Liver (tissue), 7 donors: ENCODE measurements at regions not wholly inside any gene's neighbourhood (a gene's known extent, or its start where the extent isn't known, plus 50 kb on each side); places are given as distances from the start of the nearest gene placed in this dataset.

Experiments
- DNase-seq: peaks from one replicate; pipeline ENCODE4 v3.0.0-alpha.2; 2017; ENCODE audit warnings: low spot score
- H3K27ac ChIP-seq, 2 donors: one replicate each; pipeline ENCODE4 v1.7.0; 2013; ENCODE audit warnings: inconsistent platforms in 2 of 2, low read length in 2 of 2, control low read depth in 1 of 2, low read depth in 1 of 2, mild to moderate bottlenecking in 1 of 2
- H3K27me3 ChIP-seq, 4 donors: one replicate each; pipeline versions ENCODE4 v1.6.1 to v1.7.0; 2013; ENCODE audit warnings: low read length in 3 of 4, inconsistent platforms in 1 of 4, mild to moderate bottlenecking in 1 of 4, moderate library complexity in 1 of 4; ENCODE audit not compliant: control insufficient read depth in 4 of 4, insufficient read depth in 4 of 4
- H3K36me3 ChIP-seq, 4 donors: one replicate each; pipeline versions ENCODE4 v1.6.1 to v1.7.0; 2013; ENCODE audit warnings: low read length in 3 of 4, mild to moderate bottlenecking in 3 of 4, low read depth in 1 of 4, moderate library complexity in 1 of 4; ENCODE audit not compliant: control insufficient read depth in 4 of 4, insufficient read depth in 3 of 4
- H3K4me1 ChIP-seq, 4 donors: one replicate each; pipeline versions ENCODE4 v1.6.1 to v1.7.0; 2013; ENCODE audit warnings: low read length in 3 of 4, mild to moderate bottlenecking in 3 of 4, moderate library complexity in 1 of 4; ENCODE audit not compliant: control insufficient read depth in 4 of 4, insufficient read depth in 4 of 4
- H3K4me3 ChIP-seq, 3 donors: one replicate each; pipeline versions ENCODE4 v1.6.1 to v1.7.0; 2013; ENCODE audit warnings: low read length in 3 of 3, control low read depth in 1 of 3, low read depth in 1 of 3, mild to moderate bottlenecking in 1 of 3
- H3K9ac ChIP-seq, 2 donors: one replicate each; pipeline ENCODE4 v1.7.0; 2013; ENCODE audit warnings: low read length in 2 of 2, mild to moderate bottlenecking in 2 of 2, moderate library complexity in 2 of 2, control low read depth in 1 of 2, low read depth in 1 of 2
- H3K9me3 ChIP-seq, 4 donors: one replicate each; pipeline versions ENCODE4 v1.6.1 to v1.7.0; 2013; ENCODE audit warnings: low read length in 3 of 4; ENCODE audit not compliant: control insufficient read depth in 4 of 4
- EGR1 ChIP-seq, 2 donors: IDR thresholded peaks; 2 replicates each; pipeline ENCODE4 v1.6.1; 2016 to 2018; ENCODE audit warnings: antibody characterized with exemption in 2 of 2, low read depth in 2 of 2
- FOXA1 ChIP-seq: IDR thresholded peaks from 2 replicates; pipeline ENCODE4 v1.6.1; 2016; ENCODE audit warnings: antibody characterized with exemption
- FOXA2 ChIP-seq: IDR thresholded peaks from 2 replicates; pipeline ENCODE4 v1.6.1; 2016; ENCODE audit warnings: antibody characterized with exemption
- HNF4A ChIP-seq, 2 donors: conservative IDR thresholded peaks; 2 replicates each; pipeline ENCODE4 v1.6.1; 2016; ENCODE audit warnings: antibody characterized with exemption in 2 of 2, mild to moderate bottlenecking in 2 of 2
- HNF4G ChIP-seq: IDR thresholded peaks from 2 replicates; pipeline ENCODE4 v1.6.1; 2016; ENCODE audit warnings: antibody characterized with exemption
- JUND ChIP-seq, 2 donors: IDR thresholded peaks; 2 replicates each; pipeline ENCODE4 v1.6.1; 2016; ENCODE audit warnings: antibody characterized with exemption in 2 of 2
- NR2F2 ChIP-seq: IDR thresholded peaks from 2 replicates; pipeline ENCODE4 v1.6.1; 2016; ENCODE audit warnings: antibody characterized with exemption
- RAD21 ChIP-seq, 2 donors: IDR thresholded peaks; 2 replicates each; pipeline ENCODE4 v1.6.1; 2016; ENCODE audit warnings: antibody characterized with exemption in 2 of 2, mild to moderate bottlenecking in 2 of 2
- TAF1 ChIP-seq: conservative IDR thresholded peaks from 2 replicates; pipeline ENCODE4 v1.6.1; 2016; ENCODE audit warnings: antibody characterized with exemption, mild to moderate bottlenecking
- YY1 ChIP-seq: IDR thresholded peaks from 2 replicates; pipeline ENCODE4 v1.6.1; 2016; ENCODE audit warnings: antibody characterized with exemption, mild to moderate bottlenecking
- ZBTB33 ChIP-seq: IDR thresholded peaks from 2 replicates; pipeline ENCODE4 v1.6.1; 2016; ENCODE audit warnings: antibody characterized with exemption
- WGBS: extraction: QIAGEN DNeasy Blood & Tissue Kit; methylation state at CpG from one replicate; pipeline ENCODE4 v1.1.7; 2013; 5-methylcytosine and 5-hydroxymethylcytosine counted together
- TF ChIP-seq, protein P1 (sequence below): IDR thresholded peaks from 2 replicates; pipeline ENCODE4 v1.6.1; 2016; ENCODE audit warnings: antibody characterized with exemption, mild to moderate bottlenecking
- donor health status: healthy.
- donor health status: healthy.
- donor health status: healthy.
- donor health status: healthy.

DNA sequence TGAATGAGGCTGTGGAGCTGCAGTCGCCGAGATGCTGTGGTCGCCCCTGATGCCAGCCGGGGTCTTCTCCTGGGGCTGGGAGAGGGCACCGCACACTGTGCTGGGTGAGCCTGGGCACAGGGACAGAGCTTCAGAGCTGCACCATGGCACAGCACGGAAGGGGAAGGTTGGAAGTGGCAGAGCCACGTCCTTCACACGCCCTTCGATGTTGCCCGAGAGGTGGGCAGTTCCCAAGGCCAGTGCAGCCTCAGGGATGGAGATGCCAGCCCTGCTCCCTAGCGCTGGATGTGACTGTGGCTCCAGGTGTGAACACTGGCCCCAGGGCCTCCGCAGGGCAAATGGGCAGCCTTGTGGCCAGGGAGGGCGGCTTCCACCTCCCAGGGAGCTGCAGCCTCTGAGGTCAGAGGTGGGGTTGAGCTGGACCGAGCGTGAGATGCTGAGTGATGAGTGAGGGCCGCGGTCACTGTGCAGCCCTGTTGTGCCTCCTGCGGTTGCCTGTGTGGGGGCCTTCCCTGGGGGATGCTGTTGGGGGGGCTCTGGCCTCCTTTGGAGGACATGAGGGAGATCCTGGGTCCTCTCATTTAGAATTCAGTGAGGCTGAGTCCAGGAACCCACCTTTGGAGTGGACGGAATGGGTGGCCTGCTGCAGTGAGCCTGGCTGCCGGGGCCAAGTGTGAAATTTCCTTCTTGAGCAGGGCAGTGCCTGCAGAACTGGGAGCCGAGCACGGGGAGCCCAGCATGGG is 1090.0 kb downstream of the BRD1 start:
- Histone ChIP-seq H3K9me3 (no peaks in the 10 kb centered on the region), H3K36me3 (no peaks in the 10 kb centered on the region), H3K27me3 (no peaks in the 10 kb centered on the region), H3K4me3 (no peak overlapping the region), H3K9ac (no peak overlapping the region), H3K27ac (no peak overlapping the region), H3K4me1 (no peaks in the 10 kb centered on the region)
- no peak for DNase-seq
- 88% methylated on average over 22 of the region's 22 CpGs for WGBS
- TF ChIP-seq RAD21 (IDR thresholded peaks at IDR 0.05) (no peak), ZBTB33 (no peak), HNF4A (conservative IDR thresholded peaks at IDR 0.05) (no peak), JUND (IDR thresholded peaks at IDR 0.05) (no peak), HNF4G (no peak), NR2F2 (no peak), YY1 (no peak), FOXA2 (no peak), FOXA1 (no peak)
- TF ChIP-seq, protein P1, sequence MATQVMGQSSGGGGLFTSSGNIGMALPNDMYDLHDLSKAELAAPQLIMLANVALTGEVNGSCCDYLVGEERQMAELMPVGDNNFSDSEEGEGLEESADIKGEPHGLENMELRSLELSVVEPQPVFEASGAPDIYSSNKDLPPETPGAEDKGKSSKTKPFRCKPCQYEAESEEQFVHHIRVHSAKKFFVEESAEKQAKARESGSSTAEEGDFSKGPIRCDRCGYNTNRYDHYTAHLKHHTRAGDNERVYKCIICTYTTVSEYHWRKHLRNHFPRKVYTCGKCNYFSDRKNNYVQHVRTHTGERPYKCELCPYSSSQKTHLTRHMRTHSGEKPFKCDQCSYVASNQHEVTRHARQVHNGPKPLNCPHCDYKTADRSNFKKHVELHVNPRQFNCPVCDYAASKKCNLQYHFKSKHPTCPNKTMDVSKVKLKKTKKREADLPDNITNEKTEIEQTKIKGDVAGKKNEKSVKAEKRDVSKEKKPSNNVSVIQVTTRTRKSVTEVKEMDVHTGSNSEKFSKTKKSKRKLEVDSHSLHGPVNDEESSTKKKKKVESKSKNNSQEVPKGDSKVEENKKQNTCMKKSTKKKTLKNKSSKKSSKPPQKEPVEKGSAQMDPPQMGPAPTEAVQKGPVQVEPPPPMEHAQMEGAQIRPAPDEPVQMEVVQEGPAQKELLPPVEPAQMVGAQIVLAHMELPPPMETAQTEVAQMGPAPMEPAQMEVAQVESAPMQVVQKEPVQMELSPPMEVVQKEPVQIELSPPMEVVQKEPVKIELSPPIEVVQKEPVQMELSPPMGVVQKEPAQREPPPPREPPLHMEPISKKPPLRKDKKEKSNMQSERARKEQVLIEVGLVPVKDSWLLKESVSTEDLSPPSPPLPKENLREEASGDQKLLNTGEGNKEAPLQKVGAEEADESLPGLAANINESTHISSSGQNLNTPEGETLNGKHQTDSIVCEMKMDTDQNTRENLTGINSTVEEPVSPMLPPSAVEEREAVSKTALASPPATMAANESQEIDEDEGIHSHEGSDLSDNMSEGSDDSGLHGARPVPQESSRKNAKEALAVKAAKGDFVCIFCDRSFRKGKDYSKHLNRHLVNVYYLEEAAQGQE: no peak

GRCh38 chr22:48736593-48737460 is 1090.8 kb downstream of the BRD1 start:
- WGBS: 86% methylated on average over 29 of the region's 29 CpGs

More at GRCh38 chr22:48736593-48737460, 1090.8 kb downstream of the BRD1 start:
- Histone ChIP-seq H3K36me3 (no peaks in the 10 kb centered on the region), H3K27me3 (no peaks in the 10 kb centered on the region), H3K27ac (no peak overlapping the region), H3K9ac (no peak overlapping the region), H3K9me3 (no peaks in the 10 kb centered on the region), H3K4me1 (no peaks in the 10 kb centered on the region), H3K4me3 (no peak overlapping the region)
- no peak for TF ChIP-seq TAF1
- TF ChIP-seq ZBTB33: no peak
- no peak for TF ChIP-seq HNF4A (conservative IDR thresholded peaks at IDR 0.05)
- TF ChIP-seq YY1: no peak
- no peak for TF ChIP-seq EGR1 (IDR thresholded peaks at IDR 0.05; ENCODE audit: low read depth in 2 of 2)
- no peak for DNase-seq
